ENCODE measurements at regions not wholly inside any gene's neighbourhood (a gene's known extent, or its start where the extent isn't known, plus 50 kb on each side); places are given as distances from the start of the nearest gene placed in this dataset.
"Not testable (repeated sequence)": the region's sequence is repeated elsewhere in the genome, so short reads cannot be mapped to it uniquely, and the experiment has no call there.

- DNase-seq (ENCODE audit: low read depth) = no peak
- no peak overlapping the region for H3K4me3 ChIP-seq (ENCODE audit: low read depth, low read length)
Observed at GRCh38 chr1:58107943-58108342, 438.6 kb downstream of the OMA1 start.

GRCh38 chr1:58104960-58105359 lies 441.6 kb downstream of the OMA1 start:
- DNase-seq (ENCODE audit: low read depth) = no peak
- H3K4me3 ChIP-seq (ENCODE audit: low read depth, low read length) = no peak overlapping the region

- DNase-seq (ENCODE audit: low read depth) = no peak
- H3K4me3 ChIP-seq (ENCODE audit: low read depth, low read length) = no peak overlapping the region
Observed at GRCh38 chr1:58096714-58097113, 449.8 kb downstream of the OMA1 start.

- H3K4me3 ChIP-seq (ENCODE audit: low read depth, low read length) = no peak overlapping the region
- DNase-seq (ENCODE audit: low read depth) = no peak
Observed at GRCh38 chr1:58095183-58095582, 451.3 kb downstream of the OMA1 start.

GRCh38 chr1:58094221-58094620 lies 452.3 kb downstream of the OMA1 start:
- H3K4me3 ChIP-seq (ENCODE audit: low read depth, low read length) = no peak overlapping the region
- DNase-seq (ENCODE audit: low read depth) = no peak

- no peak overlapping the region for H3K4me3 ChIP-seq (ENCODE audit: low read depth, low read length)
- no peak for DNase-seq (ENCODE audit: low read depth)
Observed at GRCh38 chr1:58090640-58091039, 455.9 kb downstream of the OMA1 start.

- no peak overlapping the region for H3K4me3 ChIP-seq (ENCODE audit: low read depth, low read length)
- DNase-seq (ENCODE audit: low read depth) = no peak
Observed at GRCh38 chr1:58089898-58090534, 456.5 kb downstream of the OMA1 start.

- DNase-seq (ENCODE audit: low read depth) = no peak
- H3K4me3 ChIP-seq (ENCODE audit: low read depth, low read length) = no peak overlapping the region
Observed at GRCh38 chr1:58084266-58084665, 462.3 kb downstream of the OMA1 start.

- DNase-seq (ENCODE audit: low read depth) = no peak
- no peak overlapping the region for H3K4me3 ChIP-seq (ENCODE audit: low read depth, low read length)
Observed at GRCh38 chr1:58082596-58082995, 463.9 kb downstream of the OMA1 start.

GRCh38 chr1:58076258-58076657 lies 470.3 kb downstream of the OMA1 start:
- no peak overlapping the region for H3K4me3 ChIP-seq (ENCODE audit: low read depth, low read length)
- DNase-seq (ENCODE audit: low read depth) = no peak

GRCh38 chr1:58075188-58075578 lies 471.3 kb downstream of the OMA1 start:
- no peak overlapping the region for H3K4me3 ChIP-seq (ENCODE audit: low read depth, low read length)
- no peak for DNase-seq (ENCODE audit: low read depth)

GRCh38 chr1:58072450-58072849 lies 474.1 kb downstream of the OMA1 start:
- no peak for DNase-seq (ENCODE audit: low read depth)
- H3K4me3 ChIP-seq (ENCODE audit: low read depth, low read length) = no peak overlapping the region

GRCh38 chr1:58067082-58067481 lies 479.4 kb downstream of the OMA1 start:
- H3K4me3 ChIP-seq (ENCODE audit: low read depth, low read length) = no peak overlapping the region
- DNase-seq (ENCODE audit: low read depth) = no peak

GRCh38 chr1:58065520-58065919 lies 481.0 kb downstream of the OMA1 start:
- DNase-seq (ENCODE audit: low read depth) = no peak
- no peak overlapping the region for H3K4me3 ChIP-seq (ENCODE audit: low read depth, low read length)

- no peak overlapping the region for H3K4me3 ChIP-seq (ENCODE audit: low read depth, low read length)
- DNase-seq (ENCODE audit: low read depth) = no peak
Observed at GRCh38 chr1:58064166-58064565, 482.4 kb downstream of the OMA1 start.

GRCh38 chr1:58063095-58063494 lies 483.4 kb downstream of the OMA1 start:
- no peak for DNase-seq (ENCODE audit: low read depth)
- H3K4me3 ChIP-seq (ENCODE audit: low read depth, low read length) = no peak overlapping the region

- no peak overlapping the region for H3K4me3 ChIP-seq (ENCODE audit: low read depth, low read length)
- DNase-seq (ENCODE audit: low read depth) = no peak
Observed at GRCh38 chr1:58062635-58063034, 483.9 kb downstream of the OMA1 start.

GRCh38 chr1:58060559-58061170 lies 485.9 kb downstream of the OMA1 start:
- H3K4me3 ChIP-seq (ENCODE audit: low read depth, low read length) = no peak overlapping the region
- no peak for DNase-seq (ENCODE audit: low read depth)

- no peak for DNase-seq (ENCODE audit: low read depth)
- no peak overlapping the region for H3K4me3 ChIP-seq (ENCODE audit: low read depth, low read length)
Observed at GRCh38 chr1:58059789-58060188, 486.7 kb downstream of the OMA1 start.

- no peak overlapping the region for H3K4me3 ChIP-seq (ENCODE audit: low read depth, low read length)
- no peak for DNase-seq (ENCODE audit: low read depth)
Observed at GRCh38 chr1:58058323-58058722, 488.2 kb downstream of the OMA1 start.

GRCh38 chr1:58057826-58058225 lies 488.7 kb downstream of the OMA1 start:
- DNase-seq (ENCODE audit: low read depth) = no peak
- H3K4me3 ChIP-seq (ENCODE audit: low read depth, low read length) = no peak overlapping the region

- DNase-seq (ENCODE audit: low read depth); H3K4me3 ChIP-seq (ENCODE audit: low read depth, low read length): not testable (repeated sequence)
Observed at GRCh38 chr1:58051187-58051586, 495.3 kb downstream of the OMA1 start.
